GM23338 (cell line): ENCODE measurements at regions not wholly inside any gene's neighbourhood (a gene's known extent, or its start where the extent isn't known, plus 50 kb on each side); places are given as distances from the start of the nearest gene placed in this dataset.

ENCODE experiments used
- ATAC-seq: fragments of 200-7000 bp; cut with Tn5 transposase; 3 replicates; pipeline ENCODE4 v1.9.1; 2020
- DNase-seq: peaks from one replicate; pipeline ENCODE4 v3.0.0-alpha.2; 2015; ENCODE audit warnings: low spot score
- H2AFZ ChIP-seq: fragments of 200-600 bp; sonication (generic); 2 replicates; pipeline ENCODE4 v1.8.0; 2016; ENCODE audit warnings: antibody characterized with exemption, mild to moderate bottlenecking, moderate library complexity
- H3F3A ChIP-seq: fragments of 200-600 bp; sonication (generic); replicated peaks from 2 replicates; pipeline ENCODE4 v1.8.0; 2017; ENCODE audit warnings: antibody characterized with exemption, mixed run types, low read depth
- H3K27ac ChIP-seq: fragments of 200-600 bp; sonication (generic); 2 replicates; pipeline ENCODE4 v1.6.1; 2016; ENCODE audit warnings: low read depth
- H3K27me3 ChIP-seq: fragments of 200-600 bp; sonication (generic); 2 replicates; pipeline ENCODE4 v1.8.0; 2016; ENCODE audit warnings: mild to moderate bottlenecking, mixed run types, moderate library complexity; ENCODE audit not compliant: insufficient read depth
- H3K36me3 ChIP-seq: fragments of 200-600 bp; sonication (generic); 2 replicates; pipeline ENCODE4 v1.8.0; 2016; ENCODE audit warnings: mild to moderate bottlenecking; ENCODE audit not compliant: insufficient read depth
- H3K4me1 ChIP-seq: fragments of 200-600 bp; sonication (generic); 2 replicates; pipeline ENCODE4 v1.8.0; 2016; ENCODE audit warnings: mild to moderate bottlenecking, moderate library complexity; ENCODE audit not compliant: insufficient read depth
- H3K4me2 ChIP-seq: fragments of 200-600 bp; sonication (generic); 2 replicates; pipeline ENCODE4 v1.7.1; 2017; ENCODE audit warnings: mixed run types
- H3K4me3 ChIP-seq: fragments of 200-600 bp; sonication (generic); 2 replicates; pipeline ENCODE4 v1.6.1; 2016; ENCODE audit warnings: mixed run types
- H3K79me2 ChIP-seq: fragments of 200-600 bp; sonication (generic); replicated peaks from 2 replicates; pipeline ENCODE4 v1.8.0; 2017; ENCODE audit warnings: mild to moderate bottlenecking; ENCODE audit not compliant: insufficient read depth
- H3K9me2 ChIP-seq: fragments of 200-600 bp; sonication (generic); 2 replicates; pipeline ENCODE4 v1.8.0; 2017; ENCODE audit not compliant: insufficient read depth
- H4K20me1 ChIP-seq: fragments of 200-600 bp; sonication (generic); replicated peaks from 2 replicates; pipeline ENCODE4 v1.8.0; 2017; ENCODE audit warnings: mild to moderate bottlenecking; ENCODE audit not compliant: insufficient read depth
- H3K27ac Mint-ChIP-seq: 2 replicates; pipeline ENCODE4 v1.8.0; 2020; ENCODE audit warnings: inconsistent platforms, mild to moderate bottlenecking, moderate library complexity, mixed read lengths
- H3K27me3 Mint-ChIP-seq: 3 replicates; pipeline ENCODE4 v1.8.0; 2022; ENCODE audit warnings: low read depth, mild to moderate bottlenecking, moderate library complexity, mixed read lengths, inconsistent platforms; ENCODE audit not compliant: insufficient read depth, poor library complexity
- H3K36me3 Mint-ChIP-seq: 3 replicates; pipeline ENCODE4 v1.8.0; 2021; ENCODE audit warnings: low read depth, mild to moderate bottlenecking, inconsistent platforms, moderate library complexity, mixed read lengths
- H3K4me1 Mint-ChIP-seq: 3 replicates; pipeline ENCODE4 v1.8.0; 2020; ENCODE audit warnings: mild to moderate bottlenecking, inconsistent platforms, mixed read lengths
- H3K4me3 Mint-ChIP-seq: 3 replicates; pipeline ENCODE4 v1.8.0; 2021; ENCODE audit warnings: moderate library complexity, mild to moderate bottlenecking, inconsistent platforms, mixed read lengths
- H3K9me3 Mint-ChIP-seq: 3 replicates; pipeline ENCODE4 v1.8.0; 2020; ENCODE audit warnings: moderate library complexity, mild to moderate bottlenecking, inconsistent platforms, mixed read lengths
- EZH2 ChIP-seq: fragments of 200-600 bp; sonication (generic); IDR thresholded peaks from one replicate; pipeline ENCODE4 v1.8.0; 2017; ENCODE audit warnings: antibody characterized with exemption, mild to moderate bottlenecking, low read depth; ENCODE audit not compliant: unreplicated experiment
- EZH2phosphoT487 ChIP-seq: fragments of 200-600 bp; sonication (generic); IDR thresholded peaks from one replicate; pipeline ENCODE4 v1.8.1; 2018; ENCODE audit warnings: antibody characterized with exemption; ENCODE audit not compliant: unreplicated experiment
- JUNB ChIP-seq: IDR thresholded peaks from one replicate; pipeline ENCODE4 v1.6.1; 2016; ENCODE audit warnings: antibody characterized with exemption; ENCODE audit not compliant: unreplicated experiment
- NANOG ChIP-seq: IDR thresholded peaks from 2 replicates; pipeline ENCODE4 v1.6.1; 2016; ENCODE audit warnings: antibody characterized with exemption, borderline replicate concordance
- POLR2AphosphoS5 ChIP-seq: IDR thresholded peaks from 2 replicates; pipeline ENCODE4 v1.6.1; 2016; ENCODE audit warnings: antibody characterized with exemption, low read depth
- STAT1 ChIP-seq: IDR thresholded peaks from one replicate; pipeline ENCODE4 v1.6.1; 2016; ENCODE audit warnings: antibody characterized with exemption; ENCODE audit not compliant: unreplicated experiment
- ZNF114 ChIP-seq: fragments of 250-450 bp; sonication (Bioruptor Pico); IDR thresholded peaks from 2 replicates; pipeline ENCODE4 v1.5.0; 2020; ENCODE audit warnings: mild to moderate bottlenecking, moderate library complexity
- ZNF331 ChIP-seq: fragments of 250-450 bp; sonication (Bioruptor Pico); IDR thresholded peaks from 2 replicates; pipeline ENCODE4 v1.5.0; 2020; ENCODE audit warnings: low read depth, mild to moderate bottlenecking, moderate library complexity
- TF ChIP-seq, protein P1 (sequence below): IDR thresholded peaks from 2 replicates; pipeline ENCODE4 v1.6.1; 2016; ENCODE audit warnings: antibody characterized with exemption
- TF ChIP-seq, protein P2 (sequence below): IDR thresholded peaks from one replicate; pipeline ENCODE4 v1.6.1; 2018; ENCODE audit warnings: antibody characterized with exemption; ENCODE audit not compliant: unreplicated experiment
- TF ChIP-seq, protein P3 (sequence below), 2 experiments: fragments of 200-600 bp in 1 of 2; sonication (generic) in 1 of 2; conservative IDR thresholded peaks; 2 replicates each; pipeline versions ENCODE4 v1.5.1 to v1.6.1; 2016 to 2017; ENCODE audit warnings: antibody characterized with exemption in 2 of 2, low read depth in 2 of 2, mild to moderate bottlenecking in 2 of 2, moderate library complexity in 1 of 2
- TF ChIP-seq, protein P4 (sequence below): fragments of 250-450 bp; sonication (Bioruptor Pico); IDR thresholded peaks from 2 replicates; pipeline ENCODE4 v1.5.0; 2020; ENCODE audit warnings: mild to moderate bottlenecking, moderate library complexity

DNA sequence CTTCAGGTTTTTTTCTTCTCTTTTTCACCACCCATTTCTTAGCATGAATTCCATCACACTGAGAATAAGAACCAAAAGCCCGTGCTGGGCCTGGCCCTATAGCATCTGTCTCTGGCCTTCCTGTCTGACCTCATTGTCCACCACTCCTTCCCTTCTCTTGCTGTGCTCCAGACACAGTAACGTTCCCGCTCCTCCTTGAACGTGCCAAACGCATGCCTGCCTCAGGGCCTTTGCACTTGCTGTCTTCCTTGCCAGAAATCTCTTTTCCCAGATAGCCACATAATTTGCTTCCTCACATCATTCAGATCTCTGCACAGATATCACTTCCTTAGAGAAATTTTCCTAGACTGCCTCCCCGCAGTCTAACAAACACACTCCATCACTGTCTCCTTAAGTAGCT is 119.6 kb upstream of the CPSF6 start (continued):
- TF ChIP-seq, protein P1, sequence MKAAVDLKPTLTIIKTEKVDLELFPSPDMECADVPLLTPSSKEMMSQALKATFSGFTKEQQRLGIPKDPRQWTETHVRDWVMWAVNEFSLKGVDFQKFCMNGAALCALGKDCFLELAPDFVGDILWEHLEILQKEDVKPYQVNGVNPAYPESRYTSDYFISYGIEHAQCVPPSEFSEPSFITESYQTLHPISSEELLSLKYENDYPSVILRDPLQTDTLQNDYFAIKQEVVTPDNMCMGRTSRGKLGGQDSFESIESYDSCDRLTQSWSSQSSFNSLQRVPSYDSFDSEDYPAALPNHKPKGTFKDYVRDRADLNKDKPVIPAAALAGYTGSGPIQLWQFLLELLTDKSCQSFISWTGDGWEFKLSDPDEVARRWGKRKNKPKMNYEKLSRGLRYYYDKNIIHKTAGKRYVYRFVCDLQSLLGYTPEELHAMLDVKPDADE = no peak
- no peak for TF ChIP-seq NANOG
- TF ChIP-seq STAT1 = no peak

DNA sequence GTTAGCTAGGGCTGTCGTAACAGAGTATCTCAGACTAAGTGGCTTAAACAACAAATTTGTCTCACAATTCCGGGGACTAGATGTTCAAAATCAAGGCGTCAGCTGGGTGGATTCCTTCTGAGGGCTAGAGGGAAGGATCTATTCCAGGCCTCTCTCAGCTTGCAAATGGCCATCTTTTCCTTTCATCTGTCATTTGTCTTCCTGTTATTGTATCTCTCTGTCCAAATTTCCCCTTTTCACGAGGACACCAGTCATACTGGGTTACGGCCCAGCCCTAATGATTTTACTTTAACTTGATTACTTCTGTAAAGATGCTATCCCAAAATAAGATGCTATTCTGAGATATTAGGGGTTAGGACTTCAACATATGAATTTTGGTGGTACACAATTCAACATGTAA is 119.0 kb upstream of the CPSF6 start:
- H3K9me3 Mint-ChIP-seq = no peaks in the 10 kb centered on the region
- Histone ChIP-seq H3K4me3 (no peak overlapping the region), H3K4me1 (peaks cover 14% of the 10 kb centered on the region), H3K9me2 (peaks cover 3% of the 10 kb centered on the region; the same call in 1 of the 2 replicates), H3K27me3 (no peaks in the 10 kb centered on the region), H3K27ac (no peak overlapping the region), H3F3A (no peaks in the 10 kb centered on the region), H3K79me2 (no peaks in the 10 kb centered on the region), H4K20me1 (no peaks in the 10 kb centered on the region), H3K4me2 (no peak overlapping the region), H3K36me3 (no peaks in the 10 kb centered on the region), H2AFZ (no peak overlapping the region)
- no peaks in the 10 kb centered on the region for H3K36me3 Mint-ChIP-seq
- H3K27me3 Mint-ChIP-seq = peaks cover 3% of the 10 kb centered on the region
- H3K4me1 Mint-ChIP-seq = peaks cover 15% of the 10 kb centered on the region
- ATAC-seq = no peak
- no peak overlapping the region for H3K4me3 Mint-ChIP-seq
- no peak overlapping the region for H3K27ac Mint-ChIP-seq
- no peak for DNase-seq
- TF ChIP-seq POLR2AphosphoS5 = no peak
- TF ChIP-seq, protein P2, sequence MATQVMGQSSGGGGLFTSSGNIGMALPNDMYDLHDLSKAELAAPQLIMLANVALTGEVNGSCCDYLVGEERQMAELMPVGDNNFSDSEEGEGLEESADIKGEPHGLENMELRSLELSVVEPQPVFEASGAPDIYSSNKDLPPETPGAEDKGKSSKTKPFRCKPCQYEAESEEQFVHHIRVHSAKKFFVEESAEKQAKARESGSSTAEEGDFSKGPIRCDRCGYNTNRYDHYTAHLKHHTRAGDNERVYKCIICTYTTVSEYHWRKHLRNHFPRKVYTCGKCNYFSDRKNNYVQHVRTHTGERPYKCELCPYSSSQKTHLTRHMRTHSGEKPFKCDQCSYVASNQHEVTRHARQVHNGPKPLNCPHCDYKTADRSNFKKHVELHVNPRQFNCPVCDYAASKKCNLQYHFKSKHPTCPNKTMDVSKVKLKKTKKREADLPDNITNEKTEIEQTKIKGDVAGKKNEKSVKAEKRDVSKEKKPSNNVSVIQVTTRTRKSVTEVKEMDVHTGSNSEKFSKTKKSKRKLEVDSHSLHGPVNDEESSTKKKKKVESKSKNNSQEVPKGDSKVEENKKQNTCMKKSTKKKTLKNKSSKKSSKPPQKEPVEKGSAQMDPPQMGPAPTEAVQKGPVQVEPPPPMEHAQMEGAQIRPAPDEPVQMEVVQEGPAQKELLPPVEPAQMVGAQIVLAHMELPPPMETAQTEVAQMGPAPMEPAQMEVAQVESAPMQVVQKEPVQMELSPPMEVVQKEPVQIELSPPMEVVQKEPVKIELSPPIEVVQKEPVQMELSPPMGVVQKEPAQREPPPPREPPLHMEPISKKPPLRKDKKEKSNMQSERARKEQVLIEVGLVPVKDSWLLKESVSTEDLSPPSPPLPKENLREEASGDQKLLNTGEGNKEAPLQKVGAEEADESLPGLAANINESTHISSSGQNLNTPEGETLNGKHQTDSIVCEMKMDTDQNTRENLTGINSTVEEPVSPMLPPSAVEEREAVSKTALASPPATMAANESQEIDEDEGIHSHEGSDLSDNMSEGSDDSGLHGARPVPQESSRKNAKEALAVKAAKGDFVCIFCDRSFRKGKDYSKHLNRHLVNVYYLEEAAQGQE = no peak
- TF ChIP-seq, protein P1 = no peak
- no peak for TF ChIP-seq STAT1
- TF ChIP-seq JUNB = no peak
- TF ChIP-seq, protein P3, sequence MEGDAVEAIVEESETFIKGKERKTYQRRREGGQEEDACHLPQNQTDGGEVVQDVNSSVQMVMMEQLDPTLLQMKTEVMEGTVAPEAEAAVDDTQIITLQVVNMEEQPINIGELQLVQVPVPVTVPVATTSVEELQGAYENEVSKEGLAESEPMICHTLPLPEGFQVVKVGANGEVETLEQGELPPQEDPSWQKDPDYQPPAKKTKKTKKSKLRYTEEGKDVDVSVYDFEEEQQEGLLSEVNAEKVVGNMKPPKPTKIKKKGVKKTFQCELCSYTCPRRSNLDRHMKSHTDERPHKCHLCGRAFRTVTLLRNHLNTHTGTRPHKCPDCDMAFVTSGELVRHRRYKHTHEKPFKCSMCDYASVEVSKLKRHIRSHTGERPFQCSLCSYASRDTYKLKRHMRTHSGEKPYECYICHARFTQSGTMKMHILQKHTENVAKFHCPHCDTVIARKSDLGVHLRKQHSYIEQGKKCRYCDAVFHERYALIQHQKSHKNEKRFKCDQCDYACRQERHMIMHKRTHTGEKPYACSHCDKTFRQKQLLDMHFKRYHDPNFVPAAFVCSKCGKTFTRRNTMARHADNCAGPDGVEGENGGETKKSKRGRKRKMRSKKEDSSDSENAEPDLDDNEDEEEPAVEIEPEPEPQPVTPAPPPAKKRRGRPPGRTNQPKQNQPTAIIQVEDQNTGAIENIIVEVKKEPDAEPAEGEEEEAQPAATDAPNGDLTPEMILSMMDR (conservative IDR thresholded peaks at IDR 0.05; ENCODE audit: low read depth in 2 of 2) = no peak
- no peak for TF ChIP-seq ZNF331 (CRISPR knock-in tag)
- no peak for TF ChIP-seq EZH2
- no peak for TF ChIP-seq NANOG
- no peak for TF ChIP-seq EZH2phosphoT487
- TF ChIP-seq, protein P4, sequence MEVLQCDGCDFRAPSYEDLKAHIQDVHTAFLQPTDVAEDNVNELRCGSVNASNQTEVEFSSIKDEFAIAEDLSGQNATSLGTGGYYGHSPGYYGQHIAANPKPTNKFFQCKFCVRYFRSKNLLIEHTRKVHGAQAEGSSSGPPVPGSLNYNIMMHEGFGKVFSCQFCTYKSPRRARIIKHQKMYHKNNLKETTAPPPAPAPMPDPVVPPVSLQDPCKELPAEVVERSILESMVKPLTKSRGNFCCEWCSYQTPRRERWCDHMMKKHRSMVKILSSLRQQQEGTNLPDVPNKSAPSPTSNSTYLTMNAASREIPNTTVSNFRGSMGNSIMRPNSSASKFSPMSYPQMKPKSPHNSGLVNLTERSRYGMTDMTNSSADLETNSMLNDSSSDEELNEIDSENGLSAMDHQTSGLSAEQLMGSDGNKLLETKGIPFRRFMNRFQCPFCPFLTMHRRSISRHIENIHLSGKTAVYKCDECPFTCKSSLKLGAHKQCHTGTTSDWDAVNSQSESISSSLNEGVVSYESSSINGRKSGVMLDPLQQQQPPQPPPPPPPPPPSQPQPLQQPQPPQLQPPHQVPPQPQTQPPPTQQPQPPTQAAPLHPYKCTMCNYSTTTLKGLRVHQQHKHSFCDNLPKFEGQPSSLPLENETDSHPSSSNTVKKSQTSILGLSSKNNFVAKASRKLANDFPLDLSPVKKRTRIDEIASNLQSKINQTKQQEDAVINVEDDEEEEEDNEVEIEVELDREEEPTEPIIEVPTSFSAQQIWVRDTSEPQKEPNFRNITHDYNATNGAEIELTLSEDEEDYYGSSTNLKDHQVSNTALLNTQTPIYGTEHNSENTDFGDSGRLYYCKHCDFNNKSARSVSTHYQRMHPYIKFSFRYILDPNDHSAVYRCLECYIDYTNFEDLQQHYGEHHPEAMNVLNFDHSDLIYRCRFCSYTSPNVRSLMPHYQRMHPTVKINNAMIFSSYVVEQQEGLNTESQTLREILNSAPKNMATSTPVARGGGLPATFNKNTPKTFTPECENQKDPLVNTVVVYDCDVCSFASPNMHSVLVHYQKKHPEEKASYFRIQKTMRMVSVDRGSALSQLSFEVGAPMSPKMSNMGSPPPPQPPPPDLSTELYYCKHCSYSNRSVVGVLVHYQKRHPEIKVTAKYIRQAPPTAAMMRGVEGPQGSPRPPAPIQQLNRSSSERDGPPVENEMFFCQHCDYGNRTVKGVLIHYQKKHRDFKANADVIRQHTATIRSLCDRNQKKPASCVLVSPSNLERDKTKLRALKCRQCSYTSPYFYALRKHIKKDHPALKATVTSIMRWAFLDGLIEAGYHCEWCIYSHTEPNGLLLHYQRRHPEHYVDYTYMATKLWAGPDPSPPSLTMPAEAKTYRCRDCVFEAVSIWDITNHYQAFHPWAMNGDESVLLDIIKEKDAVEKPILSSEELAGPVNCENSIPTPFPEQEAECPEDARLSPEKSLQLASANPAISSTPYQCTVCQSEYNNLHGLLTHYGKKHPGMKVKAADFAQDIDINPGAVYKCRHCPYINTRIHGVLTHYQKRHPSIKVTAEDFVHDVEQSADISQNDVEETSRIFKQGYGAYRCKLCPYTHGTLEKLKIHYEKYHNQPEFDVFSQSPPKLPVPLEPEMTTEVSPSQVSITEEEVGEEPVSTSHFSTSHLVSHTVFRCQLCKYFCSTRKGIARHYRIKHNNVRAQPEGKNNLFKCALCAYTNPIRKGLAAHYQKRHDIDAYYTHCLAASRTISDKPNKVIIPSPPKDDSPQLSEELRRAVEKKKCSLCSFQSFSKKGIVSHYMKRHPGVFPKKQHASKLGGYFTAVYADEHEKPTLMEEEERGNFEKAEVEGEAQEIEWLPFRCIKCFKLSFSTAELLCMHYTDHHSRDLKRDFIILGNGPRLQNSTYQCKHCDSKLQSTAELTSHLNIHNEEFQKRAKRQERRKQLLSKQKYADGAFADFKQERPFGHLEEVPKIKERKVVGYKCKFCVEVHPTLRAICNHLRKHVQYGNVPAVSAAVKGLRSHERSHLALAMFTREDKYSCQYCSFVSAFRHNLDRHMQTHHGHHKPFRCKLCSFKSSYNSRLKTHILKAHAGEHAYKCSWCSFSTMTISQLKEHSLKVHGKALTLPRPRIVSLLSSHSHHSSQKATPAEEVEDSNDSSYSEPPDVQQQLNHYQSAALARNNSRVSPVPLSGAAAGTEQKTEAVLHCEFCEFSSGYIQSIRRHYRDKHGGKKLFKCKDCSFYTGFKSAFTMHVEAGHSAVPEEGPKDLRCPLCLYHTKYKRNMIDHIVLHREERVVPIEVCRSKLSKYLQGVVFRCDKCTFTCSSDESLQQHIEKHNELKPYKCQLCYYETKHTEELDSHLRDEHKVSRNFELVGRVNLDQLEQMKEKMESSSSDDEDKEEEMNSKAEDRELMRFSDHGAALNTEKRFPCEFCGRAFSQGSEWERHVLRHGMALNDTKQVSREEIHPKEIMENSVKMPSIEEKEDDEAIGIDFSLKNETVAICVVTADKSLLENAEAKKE (CRISPR knock-in tag) = no peak
- TF ChIP-seq ZNF114 = no peak
